IPS-NIHi7 (cell line): ENCODE measurements at regions not wholly inside any gene's neighbourhood (a gene's known extent, or its start where the extent isn't known, plus 50 kb on each side); places are given as distances from the start of the nearest gene placed in this dataset.
"Not testable (repeated sequence)": the region's sequence is repeated elsewhere in the genome, so short reads cannot be mapped to it uniquely, and the experiment has no call there.

Experiments
- DNase-seq: peaks from one replicate; pipeline ENCODE4 v3.0.0; 2012; ENCODE audit warnings: mixed read lengths; ENCODE audit errors: extremely low spot score

DNA sequence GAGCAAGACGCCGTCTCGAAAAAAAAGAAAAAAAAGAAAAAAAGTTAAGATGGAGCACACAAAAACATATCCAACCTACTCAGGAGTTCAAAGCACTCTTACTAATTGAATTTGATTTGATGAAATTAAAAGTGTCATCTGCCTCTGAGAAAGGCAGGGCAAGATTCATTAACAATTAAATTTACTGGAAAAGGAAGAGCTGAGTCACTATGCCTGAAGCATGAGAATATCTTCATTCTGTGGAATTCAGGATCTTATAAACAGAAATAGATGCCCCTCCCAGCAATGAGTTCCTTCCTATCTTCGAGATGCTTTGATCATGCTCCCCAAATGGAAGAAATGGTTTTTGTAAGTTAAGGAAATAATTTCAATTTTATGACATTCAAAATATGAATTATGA, 61.0 kb upstream of the ST3GAL6 start:
- DNase-seq, result no peak

DNA sequence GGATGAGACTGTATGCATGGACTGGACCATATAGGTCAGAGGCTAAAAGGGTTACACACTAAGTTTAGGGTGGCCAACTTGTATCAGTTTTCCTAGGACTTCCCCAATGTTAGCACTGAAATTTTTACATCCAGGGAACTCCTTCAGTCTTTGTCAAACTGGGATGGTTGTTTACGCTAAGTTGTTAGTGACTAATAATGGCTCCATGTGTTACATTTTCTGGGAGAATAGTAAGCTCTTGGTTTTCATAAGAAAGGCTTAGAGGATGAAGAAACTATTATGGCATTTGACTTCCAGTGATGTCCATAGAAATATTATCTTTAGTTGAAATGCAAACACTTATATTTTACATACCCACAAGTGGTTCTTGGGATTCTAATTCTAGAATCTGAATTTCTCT, 57.9 kb upstream of the ST3GAL6 start:
- no peak for DNase-seq

DNA sequence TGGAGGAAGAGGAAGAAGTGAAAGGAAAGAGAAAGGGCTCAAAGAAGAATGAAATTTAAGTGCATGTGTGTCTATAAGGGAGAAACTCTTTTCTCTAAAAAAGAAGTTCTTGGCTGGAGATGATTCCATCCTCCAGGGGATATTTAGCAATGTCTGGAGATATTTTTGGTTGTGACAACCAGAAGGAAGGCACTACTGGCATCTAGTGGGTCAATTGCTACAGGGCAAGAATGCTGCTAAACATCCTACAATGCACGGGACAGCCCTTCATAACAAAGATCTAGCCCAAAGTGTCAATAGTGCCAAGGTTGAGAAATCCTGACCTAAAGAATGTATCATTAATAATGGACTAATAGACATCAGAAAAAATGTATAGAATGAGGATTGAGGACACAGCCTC, 57.4 kb upstream of the ST3GAL6 start:
- DNase-seq, result no peak

DNA sequence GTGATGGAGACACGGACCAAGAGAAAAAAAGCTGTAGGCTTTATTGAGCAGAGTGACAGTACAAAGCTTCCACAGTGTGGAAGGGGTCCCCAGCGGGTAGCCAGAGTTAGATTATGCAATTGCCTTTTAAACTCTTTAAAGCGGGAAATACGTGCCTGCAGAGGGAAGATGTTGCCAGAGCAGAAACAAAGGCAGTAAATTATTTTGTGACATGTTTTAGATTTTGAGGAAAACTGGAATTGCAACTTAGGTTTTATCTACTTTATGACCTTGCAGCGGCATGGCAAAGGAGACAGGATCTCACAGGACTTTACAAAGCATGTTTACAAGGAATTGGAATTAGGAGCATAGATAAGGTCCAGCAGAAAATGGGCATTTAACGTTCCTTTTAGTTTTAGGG, 54.5 kb upstream of the ST3GAL6 start:
- not testable (repeated sequence) for DNase-seq

DNA sequence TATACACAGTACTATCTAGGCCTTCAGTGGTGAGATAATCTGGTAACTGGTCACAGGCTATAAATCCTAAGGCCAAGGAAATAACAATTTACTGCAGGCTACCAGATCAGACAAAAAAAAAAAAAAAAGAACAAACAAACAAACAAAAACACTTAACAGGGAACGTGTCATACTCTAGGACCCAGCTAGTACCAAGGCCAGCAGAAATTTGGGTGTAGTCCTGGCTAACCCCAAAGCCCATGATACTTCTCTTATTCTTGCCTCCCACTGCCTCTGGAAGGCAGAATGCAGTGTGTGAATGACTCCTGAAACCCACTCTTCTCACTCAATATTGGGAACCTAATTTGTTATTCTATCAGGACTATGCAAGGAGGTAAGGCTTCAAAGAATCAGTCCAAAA, 53.7 kb upstream of the ST3GAL6 start:
- DNase-seq, result no peak

DNA sequence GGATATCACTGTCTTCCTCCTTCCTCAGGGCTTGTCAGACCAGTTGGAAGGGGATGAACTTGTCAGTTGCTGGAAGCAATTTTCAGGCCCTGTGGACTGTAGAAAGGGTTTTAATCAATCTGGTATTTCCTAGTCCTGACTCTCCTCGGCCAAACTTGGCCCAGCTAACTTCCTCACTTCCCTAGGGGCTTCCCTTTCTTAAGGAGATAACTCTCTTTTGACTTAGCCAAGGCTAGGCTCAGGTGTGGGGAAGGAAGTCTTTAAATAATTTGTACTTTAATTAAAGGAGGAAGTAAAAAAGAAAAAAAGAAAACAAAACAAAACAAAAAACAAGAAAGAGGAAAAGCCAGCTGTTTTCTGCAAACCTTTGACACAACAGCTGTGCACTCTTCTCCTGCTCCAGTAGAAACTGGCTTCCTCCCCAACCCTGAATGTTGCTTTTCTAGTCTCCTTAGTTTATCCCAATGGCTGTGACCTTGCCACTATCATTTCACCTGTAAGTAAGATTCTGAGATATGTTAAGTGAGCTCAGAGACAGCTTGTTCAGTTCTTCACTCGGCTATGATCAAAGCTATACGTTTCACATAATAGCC, 53.0 kb upstream of the ST3GAL6 start:
- no peak for DNase-seq

DNA sequence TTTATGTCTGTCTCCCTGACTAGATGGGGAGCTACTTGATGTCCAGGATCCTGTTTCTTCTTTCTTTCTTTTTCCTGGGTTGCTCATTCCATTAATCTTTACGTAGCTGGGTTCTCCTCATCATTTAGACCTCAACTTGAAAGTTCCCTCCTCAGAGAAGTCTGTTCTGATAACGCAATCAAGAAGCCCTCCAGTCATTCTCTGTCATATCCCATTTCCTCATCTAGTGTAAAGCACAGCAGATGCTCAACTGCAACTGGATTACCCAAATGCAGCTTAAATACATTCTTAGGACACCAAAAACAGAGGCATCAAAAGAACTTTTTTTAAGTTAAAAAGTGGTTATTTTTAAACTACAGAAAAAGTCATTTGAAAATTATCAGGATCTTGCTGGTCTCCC, 51.7 kb upstream of the ST3GAL6 start:
- DNase-seq, result no peak

DNA sequence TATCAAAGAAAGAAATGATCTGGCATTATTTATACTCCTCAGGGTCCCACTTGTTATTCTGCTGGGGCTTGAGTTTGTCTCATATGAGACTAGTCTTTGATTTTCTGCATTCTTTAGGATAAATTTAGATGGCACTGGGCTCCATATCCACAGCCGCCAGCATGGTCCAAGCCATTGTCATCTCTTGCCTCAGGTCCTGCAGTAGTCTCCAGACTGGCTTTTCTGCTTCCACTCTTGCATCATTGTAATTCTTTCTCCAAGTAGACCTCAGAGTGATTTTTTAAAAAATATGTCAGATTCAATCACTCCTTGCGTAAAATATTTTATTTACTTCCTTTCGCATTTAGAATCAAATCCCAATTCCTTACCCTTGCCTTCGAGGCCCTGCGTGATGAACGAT, 50.4 kb upstream of the ST3GAL6 start:
- DNase-seq, result no peak

DNA sequence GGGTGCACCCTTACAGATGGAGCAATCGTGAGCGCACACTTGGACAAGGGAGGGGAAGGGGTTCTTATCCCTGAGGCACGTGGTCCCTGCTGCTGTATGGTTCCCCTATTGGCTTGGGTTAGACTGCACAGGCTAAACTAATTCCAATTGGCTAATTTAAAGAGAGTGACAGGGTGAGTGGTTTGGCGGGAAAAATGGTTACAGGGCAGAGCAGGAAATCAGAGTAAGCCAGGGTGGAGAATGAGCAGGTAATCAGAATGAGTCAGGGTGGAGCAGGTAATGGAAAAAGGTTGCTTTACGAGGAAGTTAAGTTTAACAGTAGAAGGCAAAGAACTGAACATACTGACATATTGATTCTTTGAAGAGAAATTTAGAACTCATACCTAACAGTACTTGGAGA, 49.8 kb upstream of the ST3GAL6 start:
- not testable (repeated sequence) for DNase-seq
